ENCODE measurements at regions not wholly inside any gene's neighbourhood (a gene's known extent, or its start where the extent isn't known, plus 50 kb on each side); places are given as distances from the start of the nearest gene placed in this dataset.

GRCh38 chr22:47390026-47390970 lies 627.8 kb downstream of the TBC1D22A start:
- H3K4me1 Mint-ChIP-seq = no peaks in the 10 kb centered on the region
- H3K27me3 Mint-ChIP-seq = peaks cover 0 to 1% of the 10 kb centered on the region in 2 donors
- H3K27ac ChIP-seq (ENCODE audit: low read depth, low read length) = no peak overlapping the region
- POLR2A ChIA-PET = no interaction called here
- CTCF ChIA-PET = no interaction called here
- no peaks in the 10 kb centered on the region for H3K36me3 Mint-ChIP-seq
- DNase-seq = no peak
- no peaks in the 10 kb centered on the region for H3K27me3 ChIP-seq (ENCODE audit: insufficient read depth, low read length, poor library complexity, severe bottlenecking)
- H3K9me3 ChIP-seq (ENCODE audit: low read length) = no peaks in the 10 kb centered on the region
- no peaks in the 10 kb centered on the region for H3K4me1 ChIP-seq (ENCODE audit: insufficient read depth, low read length)
- H3K36me3 ChIP-seq (ENCODE audit: insufficient read depth, low read length) = no peaks in the 10 kb centered on the region
- H3K9me3 Mint-ChIP-seq = no peaks in the 10 kb centered on the region
- no peak overlapping the region for H3K27ac Mint-ChIP-seq
- no peak overlapping the region for H3K4me3 ChIP-seq (ENCODE audit: low read length)
- no peak overlapping the region for H3K4me3 Mint-ChIP-seq

GRCh38 chr22:47389201-47389600 lies 626.8 kb downstream of the TBC1D22A start:
- Mint-ChIP-seq H3K4me3 (no peak overlapping the region), H3K36me3 (no peaks in the 10 kb centered on the region), H3K27me3 (no peaks in the 10 kb centered on the region), H3K27ac (no peak overlapping the region), H3K4me1 (no peaks in the 10 kb centered on the region), H3K9me3 (no peaks in the 10 kb centered on the region)
- Histone ChIP-seq H3K27ac (ENCODE audit: low read depth, low read length) (no peak overlapping the region), H3K4me3 (ENCODE audit: low read length) (no peak overlapping the region), H3K36me3 (ENCODE audit: insufficient read depth, low read length) (no peaks in the 10 kb centered on the region), H3K4me1 (ENCODE audit: insufficient read depth, low read length) (no peaks in the 10 kb centered on the region), H3K27me3 (ENCODE audit: insufficient read depth, low read length, poor library complexity, severe bottlenecking) (no peaks in the 10 kb centered on the region), H3K9me3 (ENCODE audit: low read length) (no peaks in the 10 kb centered on the region)
- no peak for DNase-seq
- ChIA-PET POLR2A (no interaction called here), CTCF (no interaction called here)

- no peak overlapping the region for H3K4me3 Mint-ChIP-seq
- H3K27ac Mint-ChIP-seq = no peak overlapping the region
- Histone ChIP-seq H3K27ac (ENCODE audit: low read depth, low read length) (no peak overlapping the region), H3K4me1 (ENCODE audit: insufficient read depth, low read length) (no peaks in the 10 kb centered on the region), H3K9me3 (ENCODE audit: low read length) (no peaks in the 10 kb centered on the region), H3K36me3 (ENCODE audit: insufficient read depth, low read length) (no peaks in the 10 kb centered on the region), H3K4me3 (ENCODE audit: low read length) (no peak overlapping the region), H3K27me3 (ENCODE audit: insufficient read depth, low read length, poor library complexity, severe bottlenecking) (no peaks in the 10 kb centered on the region)
- DNase-seq = no peak
- POLR2A ChIA-PET = no interaction called here
- CTCF ChIA-PET = no interaction called here
- H3K36me3 Mint-ChIP-seq = no peaks in the 10 kb centered on the region
- no peaks in the 10 kb centered on the region for H3K9me3 Mint-ChIP-seq
- no peaks in the 10 kb centered on the region for H3K4me1 Mint-ChIP-seq
- no peaks in the 10 kb centered on the region for H3K27me3 Mint-ChIP-seq
These were observed 626.3 kb downstream of the TBC1D22A start for GRCh38 chr22:47388778-47389177.

- Mint-ChIP-seq H3K27ac (no peak overlapping the region), H3K9me3 (no peaks in the 10 kb centered on the region), H3K36me3 (no peaks in the 10 kb centered on the region), H3K4me3 (no peak overlapping the region), H3K4me1 (no peaks in the 10 kb centered on the region), H3K27me3 (no peaks in the 10 kb centered on the region)
- DNase-seq = no peak
- Histone ChIP-seq H3K27ac (ENCODE audit: low read depth, low read length) (no peak overlapping the region), H3K4me3 (ENCODE audit: low read length) (no peak overlapping the region), H3K36me3 (ENCODE audit: insufficient read depth, low read length) (no peaks in the 10 kb centered on the region), H3K4me1 (ENCODE audit: insufficient read depth, low read length) (no peaks in the 10 kb centered on the region), H3K27me3 (ENCODE audit: insufficient read depth, low read length, poor library complexity, severe bottlenecking) (no peaks in the 10 kb centered on the region), H3K9me3 (ENCODE audit: low read length) (no peaks in the 10 kb centered on the region)
- POLR2A ChIA-PET = no interaction called here
- CTCF ChIA-PET = no interaction called here
These were observed 625.9 kb downstream of the TBC1D22A start for GRCh38 chr22:47388331-47388730.

GRCh38 chr22:47386812-47387510 lies 624.5 kb downstream of the TBC1D22A start:
- no peaks in the 10 kb centered on the region for H3K27me3 Mint-ChIP-seq

GRCh38 chr22:47384977-47385376 lies 622.5 kb downstream of the TBC1D22A start:
- no peaks in the 10 kb centered on the region for H3K9me3 ChIP-seq (ENCODE audit: low read length)
- no peak for DNase-seq
- no peaks in the 10 kb centered on the region for H3K27me3 ChIP-seq (ENCODE audit: insufficient read depth, low read length, poor library complexity, severe bottlenecking)
- Mint-ChIP-seq H3K36me3 (no peaks in the 10 kb centered on the region), H3K4me3 (no peak overlapping the region), H3K27ac (peak overlapping the region in 1 of 8 donors; percentile 43), H3K27me3 (no peaks in the 10 kb centered on the region), H3K9me3 (no peaks in the 10 kb centered on the region), H3K4me1 (no peaks in the 10 kb centered on the region)
- H3K27ac ChIP-seq (ENCODE audit: low read depth, low read length) = no peak overlapping the region
- ChIA-PET CTCF (no interaction called here), POLR2A (no interaction called here)
- H3K4me3 ChIP-seq (ENCODE audit: low read length) = no peak overlapping the region
- no peaks in the 10 kb centered on the region for H3K4me1 ChIP-seq (ENCODE audit: insufficient read depth, low read length)
- H3K36me3 ChIP-seq (ENCODE audit: insufficient read depth, low read length) = no peaks in the 10 kb centered on the region

More at GRCh38 chr22:47386812-47387510, 624.5 kb downstream of the TBC1D22A start:
- H3K36me3 ChIP-seq (ENCODE audit: insufficient read depth, low read length) = no peaks in the 10 kb centered on the region
- Mint-ChIP-seq H3K27ac (peak overlapping the region in 1 of 8 donors; percentile 29), H3K4me1 (no peaks in the 10 kb centered on the region), H3K9me3 (no peaks in the 10 kb centered on the region), H3K36me3 (no peaks in the 10 kb centered on the region), H3K4me3 (no peak overlapping the region)
- no peak overlapping the region for H3K27ac ChIP-seq (ENCODE audit: low read depth, low read length)
- no peak overlapping the region for H3K4me3 ChIP-seq (ENCODE audit: low read length)
- DNase-seq = no peak
- ChIA-PET CTCF (no interaction called here), POLR2A (no interaction called here)
- H3K9me3 ChIP-seq (ENCODE audit: low read length) = no peaks in the 10 kb centered on the region
- H3K4me1 ChIP-seq (ENCODE audit: insufficient read depth, low read length) = no peaks in the 10 kb centered on the region
- H3K27me3 ChIP-seq (ENCODE audit: insufficient read depth, low read length, poor library complexity, severe bottlenecking) = no peaks in the 10 kb centered on the region

- H3K27me3 ChIP-seq (ENCODE audit: insufficient read depth, low read length, poor library complexity, severe bottlenecking) = no peaks in the 10 kb centered on the region
- no peak overlapping the region for H3K27ac ChIP-seq (ENCODE audit: low read depth, low read length)
- H3K27ac Mint-ChIP-seq = peak overlapping the region in 1 of 8 donors; percentile 78
- DNase-seq = no peak
- no peak overlapping the region for H3K4me3 ChIP-seq (ENCODE audit: low read length)
- peak overlapping the region in 1 of 7 donors; percentile 16 for H3K4me3 Mint-ChIP-seq
- no peaks in the 10 kb centered on the region for H3K36me3 ChIP-seq (ENCODE audit: insufficient read depth, low read length)
- no peaks in the 10 kb centered on the region for H3K9me3 ChIP-seq (ENCODE audit: low read length)
- ChIA-PET CTCF (no interaction called here), POLR2A (no interaction called here)
- peaks cover 0 to 4% (median 0%) of the 10 kb centered on the region in 5 donors for H3K9me3 Mint-ChIP-seq
- H3K27me3 Mint-ChIP-seq = no peaks in the 10 kb centered on the region
- peaks cover 0 to 4% (median 0%) of the 10 kb centered on the region in 3 donors for H3K36me3 Mint-ChIP-seq
- peaks cover 0 to 3% (median 0%) of the 10 kb centered on the region in 3 donors for H3K4me1 Mint-ChIP-seq
- H3K4me1 ChIP-seq (ENCODE audit: insufficient read depth, low read length) = no peaks in the 10 kb centered on the region
These were observed 619.9 kb downstream of the TBC1D22A start for GRCh38 chr22:47382164-47382890.

- H3K9me3 Mint-ChIP-seq = peaks cover 0 to 4% (median 0%) of the 10 kb centered on the region in 5 donors
- H3K27ac Mint-ChIP-seq = no peak overlapping the region
- peaks cover 0 to 4% (median 0%) of the 10 kb centered on the region in 3 donors for H3K36me3 Mint-ChIP-seq
- H3K4me3 ChIP-seq (ENCODE audit: low read length) = no peak overlapping the region
- no peak overlapping the region for H3K4me3 Mint-ChIP-seq
- no peaks in the 10 kb centered on the region for H3K27me3 Mint-ChIP-seq
- no peaks in the 10 kb centered on the region for H3K27me3 ChIP-seq (ENCODE audit: insufficient read depth, low read length, poor library complexity, severe bottlenecking)
- CTCF ChIA-PET = no interaction called here
- POLR2A ChIA-PET = no interaction called here
- peaks cover 0 to 3% (median 0%) of the 10 kb centered on the region in 3 donors for H3K4me1 Mint-ChIP-seq
- no peak overlapping the region for H3K27ac ChIP-seq (ENCODE audit: low read depth, low read length)
- no peak for DNase-seq
- H3K36me3 ChIP-seq (ENCODE audit: insufficient read depth, low read length) = no peaks in the 10 kb centered on the region
- no peaks in the 10 kb centered on the region for H3K4me1 ChIP-seq (ENCODE audit: insufficient read depth, low read length)
- H3K9me3 ChIP-seq (ENCODE audit: low read length) = no peaks in the 10 kb centered on the region
These were observed 618.8 kb downstream of the TBC1D22A start for GRCh38 chr22:47381240-47381639.

All from CD8-positive, alpha-beta memory T cell (primary cell).